SK-N-SH (cell line): ENCODE measurements at regions not wholly inside any gene's neighbourhood (a gene's known extent, or its start where the extent isn't known, plus 50 kb on each side); places are given as distances from the start of the nearest gene placed in this dataset.

Experiments used
- CTCF ChIA-PET: fragments of 300-600, 350-600 bp; formaldehyde crosslinking; extraction: SDS; loops from one replicate; lab custom pipeline; 2021; lab: Yijun Ruan, JAX
- POLR2A ChIA-PET: fragments of 350-600 bp; sonication (Branson Sonifier 250); formaldehyde crosslinking; extraction: SDS; loops from one replicate; lab custom pipeline; 2020; ENCODE audit warnings: antibody characterized with exemption, inconsistent platforms; lab: Yijun Ruan, JAX
- DNase-seq: peaks from one replicate; pipeline ENCODE4 v3.0.0; 2012
- H2AFZ ChIP-seq: fragments of 200-600 bp; sonication (generic); 2 replicates; pipeline ENCODE4 v1.8.1; 2016; ENCODE audit warnings: antibody characterized with exemption, mild to moderate bottlenecking, low read depth
- H3F3A ChIP-seq: fragments of 200-600 bp; sonication (generic); replicated peaks from 2 replicates; pipeline ENCODE3; 2016; ENCODE audit warnings: antibody characterized with exemption, mild to moderate bottlenecking; ENCODE audit not compliant: insufficient read depth
- H3K27ac ChIP-seq, 2 experiments: fragments of 200-500 bp in 1 of 2; fragments of 200-600 bp in 1 of 2; sonication (Bioruptor generic) in 1 of 2; sonication (generic), shearing (Covaris generic) in 1 of 2; 2 replicates each; pipeline versions ENCODE4 v1.5.1 to v1.6.1; 2014 to 2016; ENCODE audit warnings: low read depth in 2 of 2, inconsistent platforms in 1 of 2, low read length in 1 of 2, mild to moderate bottlenecking in 1 of 2, mixed read lengths in 1 of 2
- H3K27me3 ChIP-seq: fragments of 200-600 bp; sonication (generic), shearing (Covaris generic); 2 replicates; pipeline ENCODE4 v1.6.1; 2016; ENCODE audit warnings: mixed run types; ENCODE audit not compliant: insufficient read depth
- H3K36me3 ChIP-seq, 2 experiments: fragments of 200-500 bp in 1 of 2; fragments of 200-600 bp in 1 of 2; sonication (Bioruptor generic) in 1 of 2; sonication (generic) in 1 of 2; replicated peaks in 1 of 2; 2 replicates each; pipeline versions ENCODE3 to v1.5.1; 2014 to 2016; ENCODE audit warnings: low read length in 1 of 2, mild to moderate bottlenecking in 1 of 2; ENCODE audit not compliant: insufficient read depth in 2 of 2, control insufficient read depth in 1 of 2
- H3K4me1 ChIP-seq, 2 experiments: fragments of 200-500 bp in 1 of 2; fragments of 200-600 bp in 1 of 2; sonication (Bioruptor generic) in 1 of 2; sonication (generic), shearing (Covaris generic) in 1 of 2; 2 replicates each; pipeline versions ENCODE4 v1.5.1 to v1.6.1; 2014 to 2016; ENCODE audit warnings: low read depth in 1 of 2, low read length in 1 of 2, mixed run types in 1 of 2; ENCODE audit not compliant: insufficient read depth in 2 of 2, control insufficient read depth in 1 of 2
- H3K4me2 ChIP-seq: fragments of 200-600 bp; sonication (generic), shearing (Covaris generic); 2 replicates; pipeline ENCODE4 v1.6.1; 2017; ENCODE audit warnings: mixed run types
- H3K4me3 ChIP-seq, 2 experiments: fragments of 200-500 bp in 1 of 2; fragments of 200-600 bp in 1 of 2; sonication (Bioruptor generic) in 1 of 2; sonication (generic), shearing (Covaris generic) in 1 of 2; 2 replicates each; pipeline versions ENCODE4 v1.5.1 to v1.8.1; 2014 to 2016; ENCODE audit warnings: low read depth in 2 of 2, inconsistent platforms in 1 of 2, low read length in 1 of 2, mild to moderate bottlenecking in 1 of 2, mixed read lengths in 1 of 2, moderate library complexity in 1 of 2
- H3K79me2 ChIP-seq: fragments of 200-600 bp; sonication (generic); 2 replicates; pipeline ENCODE4 v1.8.1; 2017; ENCODE audit warnings: mild to moderate bottlenecking; ENCODE audit not compliant: insufficient read depth
- H3K9ac ChIP-seq: fragments of 200-600 bp; sonication (generic); 2 replicates; pipeline ENCODE4 v1.6.1; 2017; ENCODE audit warnings: mixed run types
- H3K9me2 ChIP-seq: fragments of 200-600 bp; sonication (generic); 2 replicates; pipeline ENCODE4 v1.6.1; 2017; ENCODE audit warnings: mixed run types
- H3K9me3 ChIP-seq: fragments of 200-600 bp; sonication (generic); 2 replicates; pipeline ENCODE4 v1.6.1; 2017; ENCODE audit warnings: mixed run types, mild to moderate bottlenecking, moderate library complexity
- H4K20me1 ChIP-seq: fragments of 200-600 bp; sonication (generic); 2 replicates; pipeline ENCODE4 v1.6.1; 2017; ENCODE audit warnings: mild to moderate bottlenecking, mixed run types; ENCODE audit not compliant: insufficient read depth
- EP300 ChIP-seq, 2 experiments: IDR thresholded peaks; 2 replicates each; pipeline versions ENCODE4 v1.4.0 to v1.6.1; 2012; ENCODE audit warnings: borderline replicate concordance in 1 of 2, low read depth in 1 of 2, low read length in 1 of 2
- EZH2phosphoT487 ChIP-seq: fragments of 200-600 bp; sonication (generic); IDR thresholded peaks from 2 replicates; pipeline ENCODE4 v1.6.1; 2017; ENCODE audit warnings: low read depth, mixed run types, mild to moderate bottlenecking, antibody characterized with exemption, moderate library complexity, borderline replicate concordance
- FOXJ3 ChIP-seq: sonication (generic); formaldehyde crosslinking; IDR thresholded peaks from 2 replicates; pipeline ENCODE4 v1.5.1; 2020; ENCODE audit warnings: mild to moderate bottlenecking, missing genetic modification reagents
- GATA2 ChIP-seq: sonication (generic); formaldehyde crosslinking; IDR thresholded peaks from 2 replicates; pipeline ENCODE4 v1.5.0; 2020; ENCODE audit warnings: mild to moderate bottlenecking, missing genetic modification reagents
- JUND ChIP-seq: IDR thresholded peaks from 2 replicates; pipeline ENCODE4 v1.4.0; 2012
- MEF2A ChIP-seq: IDR thresholded peaks from 2 replicates; pipeline ENCODE4 v1.4.0; 2012; ENCODE audit warnings: low read depth, borderline replicate concordance
- MXI1 ChIP-seq: IDR thresholded peaks from 2 replicates; pipeline ENCODE4 v1.6.1; 2012; ENCODE audit warnings: mild to moderate bottlenecking, low read depth, low read length, improper control_type of control experiment
- NFIC ChIP-seq: IDR thresholded peaks from 2 replicates; pipeline ENCODE4 v1.4.0; 2012; ENCODE audit warnings: borderline replicate concordance
- RCOR1 ChIP-seq: fragments of 150-350 bp; IDR thresholded peaks from 2 replicates; pipeline ENCODE4 v1.6.1; 2017; ENCODE audit warnings: antibody characterized with exemption, low read length
- RFX5 ChIP-seq: IDR thresholded peaks from 2 replicates; pipeline ENCODE4 v1.6.1; 2012; ENCODE audit warnings: mild to moderate bottlenecking, improper control_type of control experiment, low read length
- SMC3 ChIP-seq: IDR thresholded peaks from 2 replicates; pipeline ENCODE4 v1.6.1; 2012; ENCODE audit warnings: low read depth, low read length, improper control_type of control experiment
- TEAD4 ChIP-seq: IDR thresholded peaks from 2 replicates; pipeline ENCODE4 v1.4.0; 2012; ENCODE audit warnings: mild to moderate bottlenecking, borderline replicate concordance; ENCODE audit not compliant: insufficient read depth
- YY1 ChIP-seq: IDR thresholded peaks from 2 replicates; pipeline ENCODE4 v1.4.0; 2012; ENCODE audit warnings: low read depth, mild to moderate bottlenecking
- WGBS: methylation state at CpG from one replicate; pipeline ENCODE4 v1.1.6; 2017; ENCODE audit warnings: low lambda C conversion rate; 5-methylcytosine and 5-hydroxymethylcytosine counted together
- TF ChIP-seq, protein P1 (sequence below): fragments of 150-350 bp; IDR thresholded peaks from 2 replicates; pipeline ENCODE4 v1.6.1; 2016; ENCODE audit warnings: mild to moderate bottlenecking, low read depth, low read length
- TF ChIP-seq, protein P2 (sequence below): IDR thresholded peaks from 2 replicates; pipeline ENCODE4; 2012
- TF ChIP-seq, protein P3 (sequence below): IDR thresholded peaks from 2 replicates; pipeline ENCODE4 v1.4.0; 2012; ENCODE audit warnings: low read depth, borderline replicate concordance

DNA sequence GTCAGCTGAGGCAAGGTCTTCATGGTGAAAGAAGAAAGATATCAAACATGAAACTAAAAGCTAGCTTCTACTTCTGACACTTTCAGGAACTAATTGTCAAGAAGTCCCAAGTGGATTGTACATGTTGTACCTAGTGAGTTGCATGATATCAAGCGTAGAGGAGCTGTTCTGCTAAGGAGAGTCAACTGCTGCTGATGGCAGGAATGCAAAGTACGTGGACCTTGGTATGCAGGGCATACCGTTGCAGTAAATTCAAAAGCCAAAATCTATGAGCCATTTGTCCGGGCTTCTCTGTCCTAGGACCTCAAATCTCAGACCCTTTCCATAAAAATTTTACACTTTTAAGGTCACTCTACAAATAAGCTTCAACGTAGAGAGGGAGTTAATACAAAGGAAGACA is 446.2 kb downstream of the KCTD8 start:
- H3K36me3 ChIP-seq = no peaks in the 10 kb centered on the region

DNA sequence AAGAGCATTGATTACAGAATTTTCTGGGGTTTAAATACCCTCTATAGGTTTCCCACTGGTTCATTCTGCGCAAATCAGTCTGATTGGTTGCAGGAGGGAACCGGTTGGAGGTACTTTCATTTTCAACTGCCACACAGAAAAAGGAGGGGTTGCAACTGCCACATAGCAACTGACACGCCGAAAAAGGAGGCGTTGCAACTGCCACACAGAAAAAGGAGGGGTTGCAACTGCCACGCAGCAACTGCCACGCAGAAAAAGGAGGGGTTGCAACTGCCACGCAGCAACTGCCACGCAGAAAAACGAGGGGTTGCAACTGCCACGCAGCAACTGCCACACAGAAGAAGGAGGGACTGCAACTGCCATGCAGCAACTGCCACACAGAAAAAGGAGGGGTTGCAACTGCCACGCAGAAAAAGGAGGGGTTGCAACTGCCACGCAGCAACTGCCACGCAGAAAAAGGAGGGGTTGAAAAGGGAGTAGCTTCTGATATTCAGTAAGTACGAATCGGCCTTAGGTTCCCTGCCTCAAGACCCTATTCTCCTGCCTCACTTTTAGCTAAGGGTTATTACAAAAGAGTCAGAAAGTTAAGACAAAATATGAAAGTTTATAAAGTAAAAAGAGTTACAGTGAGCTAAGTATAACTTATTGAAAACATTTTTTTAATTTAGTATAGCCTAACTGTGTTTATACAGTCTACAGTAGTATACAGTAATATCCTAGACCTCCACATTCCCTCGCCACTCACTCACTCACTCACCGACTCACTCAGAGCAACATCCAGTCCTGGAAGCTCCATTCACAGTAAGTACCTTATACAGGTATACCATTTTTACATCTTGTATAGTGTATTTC is 431.8 kb downstream of the KCTD8 start:
- no peak overlapping the region for H3K9ac ChIP-seq

More for the DNA sequence above, 446.2 kb downstream of the KCTD8 start:
- no peaks in the 10 kb centered on the region for H3K27me3 ChIP-seq
- H3K9ac ChIP-seq = no peak overlapping the region
- H3K9me3 ChIP-seq = no peaks in the 10 kb centered on the region
- ChIA-PET POLR2A (no interaction called here), CTCF (interaction anchor here (0.6 kb wide), 1 partner anchor 8 kb away, joined by 3 read pairs; no protein-coding TSS in a partner anchor)
- DNase-seq = no peak
- 19% methylated on average over 5 of the region's 5 CpGs for WGBS
- H3K9me2 ChIP-seq = no peaks in the 10 kb centered on the region
- TF ChIP-seq, protein P1, sequence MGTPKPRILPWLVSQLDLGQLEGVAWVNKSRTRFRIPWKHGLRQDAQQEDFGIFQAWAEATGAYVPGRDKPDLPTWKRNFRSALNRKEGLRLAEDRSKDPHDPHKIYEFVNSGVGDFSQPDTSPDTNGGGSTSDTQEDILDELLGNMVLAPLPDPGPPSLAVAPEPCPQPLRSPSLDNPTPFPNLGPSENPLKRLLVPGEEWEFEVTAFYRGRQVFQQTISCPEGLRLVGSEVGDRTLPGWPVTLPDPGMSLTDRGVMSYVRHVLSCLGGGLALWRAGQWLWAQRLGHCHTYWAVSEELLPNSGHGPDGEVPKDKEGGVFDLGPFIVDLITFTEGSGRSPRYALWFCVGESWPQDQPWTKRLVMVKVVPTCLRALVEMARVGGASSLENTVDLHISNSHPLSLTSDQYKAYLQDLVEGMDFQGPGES = no peak
- TF ChIP-seq RFX5 (no peak), NFIC (no peak), MEF2A (no peak), GATA2 (CRISPR knock-in tag) (no peak), FOXJ3 (CRISPR knock-in tag) (no peak), EP300 (IDR thresholded peaks at IDR 0.05; ENCODE audit: borderline replicate concordance in 1 of 2, low read depth in 1 of 2, low read length in 1 of 2) (no peak), YY1 (no peak), TEAD4 (no peak), JUND (no peak), EZH2phosphoT487 (no peak), MXI1 (no peak)
- TF ChIP-seq, protein P2, sequence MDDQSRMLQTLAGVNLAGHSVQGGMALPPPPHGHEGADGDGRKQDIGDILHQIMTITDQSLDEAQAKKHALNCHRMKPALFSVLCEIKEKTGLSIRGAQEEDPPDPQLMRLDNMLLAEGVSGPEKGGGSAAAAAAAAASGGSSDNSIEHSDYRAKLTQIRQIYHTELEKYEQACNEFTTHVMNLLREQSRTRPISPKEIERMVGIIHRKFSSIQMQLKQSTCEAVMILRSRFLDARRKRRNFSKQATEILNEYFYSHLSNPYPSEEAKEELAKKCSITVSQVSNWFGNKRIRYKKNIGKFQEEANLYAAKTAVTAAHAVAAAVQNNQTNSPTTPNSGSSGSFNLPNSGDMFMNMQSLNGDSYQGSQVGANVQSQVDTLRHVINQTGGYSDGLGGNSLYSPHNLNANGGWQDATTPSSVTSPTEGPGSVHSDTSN = no peak
- TF ChIP-seq, protein P3, sequence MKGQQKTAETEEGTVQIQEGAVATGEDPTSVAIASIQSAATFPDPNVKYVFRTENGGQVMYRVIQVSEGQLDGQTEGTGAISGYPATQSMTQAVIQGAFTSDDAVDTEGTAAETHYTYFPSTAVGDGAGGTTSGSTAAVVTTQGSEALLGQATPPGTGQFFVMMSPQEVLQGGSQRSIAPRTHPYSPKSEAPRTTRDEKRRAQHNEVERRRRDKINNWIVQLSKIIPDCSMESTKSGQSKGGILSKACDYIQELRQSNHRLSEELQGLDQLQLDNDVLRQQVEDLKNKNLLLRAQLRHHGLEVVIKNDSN = no peak
- no peak overlapping the region for H2AFZ ChIP-seq
- no peaks in the 10 kb centered on the region for H3F3A ChIP-seq
- H3K27ac ChIP-seq = no peak overlapping the region
- H3K4me2 ChIP-seq = no peak overlapping the region
- no peaks in the 10 kb centered on the region for H3K4me1 ChIP-seq
- no peak overlapping the region for H3K4me3 ChIP-seq
- H3K79me2 ChIP-seq = no peaks in the 10 kb centered on the region
- H4K20me1 ChIP-seq = no peaks in the 10 kb centered on the region

More for the DNA sequence above, 431.8 kb downstream of the KCTD8 start:
- no peaks in the 10 kb centered on the region for H3K79me2 ChIP-seq
- ChIA-PET CTCF (no interaction called here), POLR2A (no interaction called here)
- no peaks in the 10 kb centered on the region for H3F3A ChIP-seq
- H4K20me1 ChIP-seq = no peaks in the 10 kb centered on the region
- no peaks in the 10 kb centered on the region for H3K36me3 ChIP-seq
- no peaks in the 10 kb centered on the region for H3K4me1 ChIP-seq
- DNase-seq = no peak
- no peak for TF ChIP-seq SMC3
- peak; percentile 32; the same call in 1 of the 2 replicates for TF ChIP-seq RFX5
- no peak for TF ChIP-seq RCOR1
- H3K4me3 ChIP-seq = peak overlapping the region; percentile 34 to 44; a peak in 3 of 4 replicates
- no peaks in the 10 kb centered on the region for H3K27me3 ChIP-seq
- peak overlapping the region; percentile 55; the same call in 1 of the 2 replicates for H3K4me2 ChIP-seq
- H3K27ac ChIP-seq = no peak overlapping the region
- H2AFZ ChIP-seq = no peak overlapping the region
- H3K9me2 ChIP-seq = no peaks in the 10 kb centered on the region
- no peaks in the 10 kb centered on the region for H3K9me3 ChIP-seq
- 47% methylated on average over 18 of the region's 18 CpGs for WGBS
